Esophagus squamous epithelium (tissue), 4 donors: ENCODE measurements at regions not wholly inside any gene's neighbourhood (a gene's known extent, or its start where the extent isn't known, plus 50 kb on each side); places are given as distances from the start of the nearest gene placed in this dataset.

ENCODE experiments used
- CTCF ChIP-seq, 6 experiments: fragments of 450-650 bp in 4 of 6; fragments of 200-600 bp in 2 of 6; sonication (generic) in 2 of 6; IDR thresholded peaks; one replicate each; pipeline ENCODE4 v1.5.1; 2016 to 2019; ENCODE audit warnings: antibody characterized with exemption in 6 of 6, mild to moderate bottlenecking in 4 of 6, moderate library complexity in 4 of 6
- POLR2A ChIP-seq, 4 donors: fragments of 450-650 bp; IDR thresholded peaks; one replicate each; pipeline ENCODE4 v1.6.1; 2017; ENCODE audit warnings: antibody characterized with exemption in 4 of 4, mild to moderate bottlenecking in 4 of 4, moderate library complexity in 3 of 4

DNA sequence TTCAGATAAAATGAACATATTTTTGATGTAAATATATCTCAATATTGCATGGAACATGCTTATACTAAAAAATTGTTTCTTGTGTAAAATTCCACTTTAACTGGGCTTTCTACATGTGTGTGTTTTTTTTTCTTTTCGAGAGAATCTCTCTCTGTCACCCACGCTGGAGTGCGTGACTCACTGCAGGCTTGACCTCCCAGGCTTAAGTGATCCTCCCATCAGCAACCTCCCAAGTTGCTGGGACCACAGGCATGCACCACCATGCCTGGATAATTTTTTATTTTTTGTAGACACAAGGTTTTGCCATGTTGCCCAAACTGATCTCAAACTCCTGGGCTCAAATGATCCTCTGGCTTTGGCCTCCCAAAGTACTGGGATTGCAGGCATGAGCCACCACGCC is 254.6 kb downstream of the LOXHD1 start:
- TF ChIP-seq CTCF (IDR thresholded peaks at IDR 0.05) (no peak), POLR2A (IDR thresholded peaks at IDR 0.05) (no peak)
